KOPT-K1 (cell line): ENCODE measurements at regions not wholly inside any gene's neighbourhood (a gene's known extent, or its start where the extent isn't known, plus 50 kb on each side); places are given as distances from the start of the nearest gene placed in this dataset.
"Not testable (repeated sequence)": the region's sequence is repeated elsewhere in the genome, so short reads cannot be mapped to it uniquely, and the experiment has no call there.

Source experiments
- H3K27ac ChIP-seq: fragments of 200-600 bp; sonication (generic); 2 replicates; pipeline ENCODE4 v1.5.1; 2016; ENCODE audit warnings: antibody characterized with exemption, mild to moderate bottlenecking, low read depth, low read length; ENCODE audit not compliant: poor library complexity, severe bottlenecking
- H3K36me3 ChIP-seq: fragments of 200-600 bp; sonication (generic); 2 replicates; pipeline ENCODE4 v1.5.1; 2017; ENCODE audit warnings: antibody characterized with exemption, mild to moderate bottlenecking, low read length, moderate library complexity; ENCODE audit not compliant: insufficient read depth
- H3K9me3 ChIP-seq: fragments of 200-600 bp; sonication (generic); 2 replicates; pipeline ENCODE4 v1.5.1; 2017; ENCODE audit warnings: antibody characterized with exemption, low read length, mild to moderate bottlenecking; ENCODE audit not compliant: insufficient read depth, poor library complexity, severe bottlenecking

DNA sequence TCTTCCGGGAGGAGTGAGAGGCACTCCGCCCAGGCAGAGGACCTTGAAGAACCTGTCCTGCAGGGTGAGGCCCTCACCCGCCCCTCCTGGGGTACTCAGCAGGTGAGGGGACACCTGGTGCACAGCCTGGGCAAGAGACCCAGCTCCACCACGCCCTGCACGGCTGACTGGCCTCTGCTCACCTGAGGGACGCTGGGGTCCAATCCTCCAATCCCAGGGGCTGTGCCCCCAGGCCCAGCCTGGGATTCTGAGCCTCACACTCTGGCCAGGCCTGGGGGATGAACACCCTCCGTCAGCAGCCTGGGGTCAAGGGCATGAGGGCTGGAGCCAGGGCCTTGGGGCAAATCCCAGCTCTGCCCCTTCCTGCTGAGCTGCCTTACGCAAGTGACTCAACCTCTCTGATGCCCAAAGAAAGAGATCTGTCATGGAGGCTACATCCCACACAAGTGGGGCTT is 149.9 kb upstream of the PTPN1 start:
- H3K27ac ChIP-seq: no peak overlapping the region
- H3K9me3 ChIP-seq: no peaks in the 10 kb centered on the region

DNA sequence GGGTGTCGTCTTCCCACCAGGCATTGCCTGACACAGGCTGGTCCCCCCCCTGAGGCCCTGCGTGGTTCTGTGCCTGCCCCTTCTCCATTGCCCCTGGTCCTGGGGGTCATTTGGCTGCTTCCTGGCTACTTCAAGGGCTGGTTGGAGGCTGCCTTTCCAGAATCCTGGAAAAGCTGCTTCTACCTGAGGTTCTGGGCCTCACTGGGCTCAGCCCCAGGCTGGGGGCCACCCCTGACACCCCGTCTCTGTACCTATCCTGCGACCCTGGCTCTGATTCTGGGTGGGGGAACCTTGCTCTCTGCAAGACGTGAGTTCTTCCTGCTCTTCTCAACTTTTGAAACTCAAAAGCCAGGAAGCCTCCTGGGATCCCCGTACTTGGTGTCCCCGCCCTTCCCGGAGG is 149.3 kb upstream of the PTPN1 start:
- no peak overlapping the region for H3K27ac ChIP-seq

More for the DNA sequence above, 149.9 kb upstream of the PTPN1 start:
- no peaks in the 10 kb centered on the region for H3K36me3 ChIP-seq

GRCh38 chr20:50362177-50362576 is 148.0 kb upstream of the PTPN1 start:
- not testable (repeated sequence) for H3K36me3 ChIP-seq, H3K9me3 ChIP-seq, H3K27ac ChIP-seq

More for the DNA sequence above, 149.3 kb upstream of the PTPN1 start:
- no peaks in the 10 kb centered on the region for H3K36me3 ChIP-seq
- no peaks in the 10 kb centered on the region for H3K9me3 ChIP-seq

- Histone ChIP-seq H3K36me3 (no peaks in the 10 kb centered on the region), H3K27ac (no peak overlapping the region), H3K9me3 (no peaks in the 10 kb centered on the region)
Measured at GRCh38 chr20:50363027-50363426, 147.2 kb upstream of the PTPN1 start.

DNA sequence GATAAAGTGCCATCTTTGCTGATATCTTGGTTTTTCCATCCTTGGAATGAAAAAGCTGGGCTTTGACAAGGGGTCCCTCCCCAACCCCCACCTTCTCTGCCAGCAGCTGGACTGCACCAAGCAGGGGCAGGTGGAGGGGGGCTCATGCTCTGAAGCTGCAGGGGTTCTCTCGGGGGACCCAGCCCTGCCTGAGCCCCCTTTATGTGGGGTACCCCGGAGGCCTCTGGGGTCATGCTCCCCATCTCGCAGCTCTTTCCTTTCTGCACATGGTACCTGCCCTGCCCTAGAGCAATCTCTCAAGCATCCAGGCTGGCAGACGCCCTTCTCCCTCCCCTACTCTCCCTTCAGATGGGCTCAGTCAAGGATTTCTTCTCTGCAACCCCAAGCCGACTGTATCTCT is 146.7 kb upstream of the PTPN1 start:
- no peaks in the 10 kb centered on the region for H3K36me3 ChIP-seq
- H3K27ac ChIP-seq: no peak overlapping the region
- no peaks in the 10 kb centered on the region for H3K9me3 ChIP-seq

GRCh38 chr20:50364542-50364941 is 145.6 kb upstream of the PTPN1 start:
- no peaks in the 10 kb centered on the region for H3K9me3 ChIP-seq
- no peak overlapping the region for H3K27ac ChIP-seq

DNA sequence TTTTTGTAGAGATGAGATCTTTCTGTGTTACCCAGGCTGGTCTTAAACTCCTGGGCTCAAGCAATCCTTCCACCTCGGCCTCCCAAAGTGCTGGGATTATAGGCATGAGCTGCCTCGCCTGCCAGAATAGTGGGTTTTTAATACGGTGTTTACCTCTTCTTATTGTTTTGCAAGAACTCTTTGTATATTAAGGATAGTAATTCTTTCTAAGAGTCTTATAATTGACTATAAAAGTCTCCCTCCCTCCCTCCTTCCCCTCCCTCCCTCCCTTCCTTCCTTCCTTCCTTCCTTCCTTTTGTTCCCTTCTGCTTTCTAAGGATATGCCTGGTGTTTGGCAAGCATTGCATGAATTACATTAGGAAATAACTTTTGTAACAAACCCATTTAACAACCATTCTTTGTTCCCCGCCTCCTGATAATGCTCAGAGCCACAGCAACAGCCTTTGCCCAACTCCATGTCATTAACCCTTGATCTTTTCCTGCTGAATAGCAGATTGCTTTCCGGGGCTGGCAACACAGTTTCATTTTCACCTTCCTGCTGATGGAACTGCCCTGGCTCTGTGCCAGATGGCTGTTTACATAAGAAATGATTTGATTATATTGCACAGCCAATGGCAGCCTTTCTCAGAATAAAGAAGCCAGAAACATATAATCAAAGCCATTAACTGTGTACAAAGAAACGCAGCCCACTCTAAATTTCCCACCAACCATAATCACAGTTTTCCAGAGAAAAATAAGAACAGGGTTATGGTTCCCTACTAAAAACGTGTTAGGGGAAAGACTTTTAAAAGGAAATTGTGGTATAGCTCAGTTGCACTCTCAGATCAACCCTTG is 143.7 kb upstream of the PTPN1 start:
- H3K27ac ChIP-seq: no peak overlapping the region
- H3K36me3 ChIP-seq: no peaks in the 10 kb centered on the region
- no peaks in the 10 kb centered on the region for H3K9me3 ChIP-seq

More at GRCh38 chr20:50364542-50364941, 145.6 kb upstream of the PTPN1 start:
- no peaks in the 10 kb centered on the region for H3K36me3 ChIP-seq

DNA sequence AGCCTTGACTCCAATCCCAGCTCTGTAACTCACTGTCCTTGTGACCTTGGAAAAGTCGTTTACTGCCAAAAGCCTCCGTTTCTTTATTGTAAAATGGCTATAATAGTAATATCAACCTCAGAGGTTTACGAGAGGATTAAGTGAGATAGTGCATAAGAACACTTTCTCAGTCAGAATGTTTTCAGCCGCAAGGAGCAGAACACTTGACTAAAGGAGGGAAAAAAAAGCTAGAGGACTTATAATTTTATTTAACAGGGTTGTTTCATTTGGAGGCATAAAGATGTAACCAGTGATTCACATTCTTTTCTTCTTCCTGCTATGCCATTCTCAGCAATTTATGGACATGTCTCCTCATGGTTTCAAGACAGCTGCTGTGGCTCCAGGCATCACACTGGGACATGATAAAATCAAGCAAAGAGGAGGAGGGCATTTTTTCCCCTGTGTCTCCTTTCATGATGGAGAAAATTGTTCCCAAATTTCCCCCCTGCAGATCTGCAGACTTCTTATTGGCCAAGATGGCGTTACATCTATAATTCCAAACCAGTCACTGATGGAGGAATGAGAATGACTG is 143.0 kb upstream of the PTPN1 start:
- no peak overlapping the region for H3K27ac ChIP-seq
- no peaks in the 10 kb centered on the region for H3K36me3 ChIP-seq
- H3K9me3 ChIP-seq: no peaks in the 10 kb centered on the region

DNA sequence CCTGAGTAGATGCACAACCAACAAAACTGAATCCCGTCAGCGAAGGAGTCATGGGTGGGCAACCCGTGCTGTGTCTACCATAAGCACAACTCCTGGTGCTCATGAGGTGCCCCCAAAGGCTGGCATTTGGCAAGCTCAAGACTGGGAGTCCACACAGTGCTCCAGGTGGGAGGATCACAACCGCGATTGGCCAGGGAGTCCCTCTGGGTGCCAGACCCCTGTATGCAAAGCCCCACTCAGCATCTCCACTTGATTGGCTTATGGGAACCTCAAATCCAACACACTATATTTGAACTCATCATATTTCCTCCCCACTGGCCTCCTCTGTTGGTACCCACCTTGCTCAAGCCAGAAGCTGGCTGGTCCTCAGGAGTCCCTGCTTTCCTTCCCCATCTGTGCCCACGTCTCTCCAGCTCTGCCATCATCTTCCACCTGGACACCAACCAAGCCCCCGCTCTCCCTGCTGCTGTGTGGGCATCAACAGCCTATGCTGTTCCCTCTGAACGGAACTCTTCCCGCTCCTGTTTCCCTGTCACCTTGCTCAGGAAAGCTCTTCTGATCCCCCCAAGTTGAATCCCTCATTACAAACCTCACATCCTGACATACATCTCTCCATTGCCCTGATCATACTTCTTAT is 142.3 kb upstream of the PTPN1 start:
- Histone ChIP-seq H3K36me3 (no peaks in the 10 kb centered on the region), H3K27ac (no peak overlapping the region)

GRCh38 chr20:50368386-50368785 is 141.8 kb upstream of the PTPN1 start:
- H3K9me3 ChIP-seq: no peaks in the 10 kb centered on the region
- no peak overlapping the region for H3K27ac ChIP-seq
- H3K36me3 ChIP-seq: no peaks in the 10 kb centered on the region

More for the DNA sequence above, 142.3 kb upstream of the PTPN1 start:
- no peaks in the 10 kb centered on the region for H3K9me3 ChIP-seq

DNA sequence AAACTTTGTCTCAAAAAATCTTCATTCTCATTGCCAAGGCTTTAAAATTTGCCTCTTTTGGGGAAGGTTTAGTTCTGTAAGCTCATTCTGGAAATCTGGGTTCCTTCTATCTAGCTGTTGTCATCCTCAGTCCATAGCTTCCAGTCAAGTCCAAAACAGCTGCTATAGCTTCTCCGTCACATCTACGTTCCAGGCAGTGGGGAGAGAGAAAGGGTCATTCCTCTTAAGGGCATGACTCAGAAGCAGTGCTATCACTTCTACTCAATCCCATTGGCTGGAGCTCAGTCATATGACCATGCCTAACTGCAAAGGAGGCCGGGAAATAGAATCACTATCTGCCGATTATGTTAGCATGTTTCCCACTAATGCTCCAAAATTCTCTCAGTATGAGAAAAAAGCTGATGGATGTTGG is 141.4 kb upstream of the PTPN1 start:
- no peaks in the 10 kb centered on the region for H3K9me3 ChIP-seq
- no peak overlapping the region for H3K27ac ChIP-seq
- no peaks in the 10 kb centered on the region for H3K36me3 ChIP-seq

DNA sequence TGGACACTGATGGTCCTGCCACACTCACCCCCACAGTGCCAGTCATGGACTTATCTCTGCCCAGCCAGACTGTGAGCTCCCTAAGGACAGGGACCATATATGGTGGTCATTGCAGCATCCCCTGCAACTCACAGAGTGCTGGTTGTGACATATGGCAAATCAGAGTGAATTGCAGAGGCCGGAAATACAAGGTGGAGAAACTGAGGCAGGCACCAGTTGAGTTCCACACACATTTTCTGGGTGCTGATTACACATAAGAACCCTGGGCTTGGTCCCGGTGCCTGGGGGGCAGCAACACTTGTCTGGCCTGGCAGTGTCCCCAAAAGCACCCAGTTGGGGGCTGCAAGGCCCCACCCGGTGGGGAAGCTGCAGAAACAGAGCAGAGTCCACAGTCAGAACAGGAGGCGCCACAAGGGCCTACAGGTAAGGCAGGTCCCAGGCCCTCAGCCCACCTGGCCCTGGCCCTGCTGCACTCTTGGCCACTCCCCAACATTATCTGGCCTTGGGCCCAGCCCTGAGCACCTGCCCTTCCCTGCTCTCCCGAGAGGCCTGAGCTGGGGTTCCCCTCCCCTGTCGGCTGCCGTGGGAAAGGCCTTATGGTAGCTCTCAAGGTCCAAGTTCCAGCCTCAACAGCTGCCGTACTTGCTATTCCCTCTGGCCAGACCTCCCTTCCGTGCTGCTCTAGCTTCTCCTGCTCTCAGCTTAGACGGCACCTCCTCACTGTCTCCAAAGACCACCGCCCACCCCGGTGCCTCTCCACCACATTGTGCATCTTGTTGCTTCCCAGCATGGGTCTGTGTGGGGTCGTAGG is 140.8 kb upstream of the PTPN1 start:
- Histone ChIP-seq H3K27ac (no peak overlapping the region), H3K36me3 (no peaks in the 10 kb centered on the region), H3K9me3 (no peaks in the 10 kb centered on the region)

DNA sequence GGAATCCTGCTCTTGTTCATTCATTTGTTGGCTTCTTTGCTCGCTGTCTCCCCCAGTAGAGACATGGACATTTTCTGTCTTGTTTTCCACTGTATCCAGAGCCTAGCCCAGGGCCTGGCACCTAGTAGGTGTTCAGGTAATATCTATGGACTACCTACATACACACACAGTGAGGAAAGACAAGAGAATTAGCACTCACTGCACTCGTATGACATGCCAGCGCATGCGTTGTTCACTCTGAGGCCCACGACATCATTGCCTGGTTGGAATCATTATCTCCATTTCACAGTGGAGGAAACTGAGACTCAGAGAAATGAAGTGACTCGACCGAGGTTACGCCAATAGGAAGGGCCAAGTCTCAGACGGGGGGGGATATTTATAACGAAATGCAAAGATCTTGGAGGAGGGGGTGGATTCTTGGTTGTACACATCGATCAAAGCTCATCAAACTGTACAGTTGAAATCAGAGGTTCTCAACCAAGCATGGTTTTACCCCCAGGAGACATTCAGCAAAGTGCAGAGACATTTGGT is 140.1 kb upstream of the PTPN1 start:
- H3K36me3 ChIP-seq: no peaks in the 10 kb centered on the region
- no peak overlapping the region for H3K27ac ChIP-seq
- H3K9me3 ChIP-seq: no peaks in the 10 kb centered on the region

GRCh38 chr20:50371878-50372769 is 138.1 kb upstream of the PTPN1 start:
- no peaks in the 10 kb centered on the region for H3K9me3 ChIP-seq
- H3K27ac ChIP-seq: no peak overlapping the region
- H3K36me3 ChIP-seq: no peaks in the 10 kb centered on the region
